GM21529 (cell line): ENCODE measurements at regions not wholly inside any gene's neighbourhood (a gene's known extent, or its start where the extent isn't known, plus 50 kb on each side); places are given as distances from the start of the nearest gene placed in this dataset.
"Not testable (repeated sequence)": the region's sequence is repeated elsewhere in the genome, so short reads cannot be mapped to it uniquely, and the experiment has no call there.

Experiments used
- ATAC-seq: cut with Tn5 transposase; IDR thresholded peaks from one replicate; pipeline ENCODE4 v1.9.1; 2021; ENCODE audit not compliant: unreplicated experiment

DNA sequence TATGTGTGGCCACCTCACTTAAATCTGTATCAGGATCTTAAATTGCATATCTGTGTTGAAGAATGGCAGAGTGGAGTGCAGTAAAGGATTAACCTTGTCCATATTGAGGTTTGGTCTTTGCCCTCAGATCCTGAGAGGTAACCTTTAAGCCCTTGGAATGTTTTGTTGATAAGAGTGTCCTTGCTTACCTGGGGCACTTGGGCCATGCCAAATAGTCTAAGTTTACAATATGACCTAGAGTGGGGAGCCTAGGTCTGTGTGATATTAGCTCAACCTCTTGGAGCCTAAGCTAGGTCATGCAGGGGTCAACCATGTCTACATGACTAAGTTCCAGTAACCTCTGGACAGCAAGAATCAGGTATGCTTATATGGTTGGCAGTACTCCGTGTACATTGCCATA is 792.5 kb downstream of the DIAPH3 start:
- no peak for ATAC-seq

DNA sequence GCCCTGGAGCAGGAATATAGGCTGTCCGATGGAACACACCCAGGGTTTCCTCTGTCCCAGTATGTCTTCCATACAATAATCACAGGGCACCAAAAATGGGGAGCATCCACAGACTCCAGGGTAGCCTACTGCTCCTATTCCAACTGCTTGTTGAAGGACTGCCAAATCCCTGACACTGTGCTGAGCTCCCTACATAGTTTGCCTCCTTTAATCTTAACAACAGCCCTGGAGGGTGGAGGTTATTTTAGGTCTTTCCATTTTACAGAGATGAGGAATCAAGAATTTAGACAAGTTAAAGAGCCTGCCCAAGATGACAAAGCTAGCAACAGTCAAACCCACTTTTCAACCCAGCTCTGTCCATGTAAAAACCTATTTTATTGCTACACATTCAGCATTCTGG is 790.4 kb downstream of the DIAPH3 start:
- no peak for ATAC-seq

DNA sequence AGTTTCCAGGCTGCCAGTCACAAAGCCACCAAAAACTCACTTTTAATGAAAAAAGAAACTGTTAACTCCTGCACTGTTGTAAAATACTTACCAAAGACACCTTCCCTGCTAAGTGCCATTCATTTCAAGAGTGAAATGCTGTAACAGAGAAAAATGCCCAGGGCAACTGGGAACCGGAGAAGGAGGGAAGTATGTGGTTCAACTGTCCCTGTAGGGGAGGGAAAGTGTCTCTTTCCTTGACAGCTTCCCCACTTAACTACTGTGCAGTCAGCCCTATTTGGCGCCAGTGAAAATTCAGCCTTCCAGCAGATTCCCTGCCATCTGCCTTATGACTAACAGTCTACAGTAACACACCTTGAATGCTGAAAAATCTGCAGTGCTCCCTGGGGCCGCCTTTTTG is 789.0 kb downstream of the DIAPH3 start:
- ATAC-seq = no peak

DNA sequence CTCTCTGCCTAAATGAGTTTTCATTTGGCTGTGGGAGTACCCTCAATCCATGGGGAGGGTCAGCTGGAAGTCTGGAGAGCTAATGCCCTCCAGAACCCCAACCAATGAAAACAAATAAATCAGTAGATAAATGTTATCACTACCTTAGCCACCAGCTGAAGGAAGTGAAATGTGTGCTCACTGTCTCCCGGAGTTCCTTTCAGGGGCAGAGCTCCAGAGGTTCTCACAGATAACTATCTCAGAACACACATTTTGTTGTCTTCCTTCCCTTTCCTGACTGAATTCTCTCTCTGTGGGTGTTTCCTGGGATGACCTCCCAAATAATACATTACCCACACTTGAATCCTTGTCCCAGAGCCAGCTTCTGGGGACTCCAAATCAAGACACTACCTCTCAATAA is 779.6 kb downstream of the DIAPH3 start:
- ATAC-seq = no peak

DNA sequence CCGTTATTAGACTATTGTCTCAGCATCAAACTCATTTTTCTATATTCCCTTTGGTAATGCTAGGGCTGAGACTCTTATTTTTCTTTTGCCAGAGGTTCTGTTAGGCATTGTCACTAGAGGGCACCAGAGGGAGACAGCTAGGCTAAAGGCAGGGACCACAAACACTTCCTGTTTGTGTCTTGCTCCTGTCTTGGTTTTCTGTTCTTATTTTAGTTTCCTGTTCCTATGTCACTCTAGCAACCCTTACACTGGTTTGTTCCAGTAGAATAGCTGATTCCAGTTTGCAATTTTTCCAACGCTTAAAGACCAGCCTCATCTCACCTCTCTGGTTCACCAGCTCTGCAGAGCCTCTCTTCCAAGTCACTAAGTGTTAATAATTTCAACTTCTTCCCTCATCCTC is 772.0 kb downstream of the DIAPH3 start:
- peak; percentile 100 for ATAC-seq

DNA sequence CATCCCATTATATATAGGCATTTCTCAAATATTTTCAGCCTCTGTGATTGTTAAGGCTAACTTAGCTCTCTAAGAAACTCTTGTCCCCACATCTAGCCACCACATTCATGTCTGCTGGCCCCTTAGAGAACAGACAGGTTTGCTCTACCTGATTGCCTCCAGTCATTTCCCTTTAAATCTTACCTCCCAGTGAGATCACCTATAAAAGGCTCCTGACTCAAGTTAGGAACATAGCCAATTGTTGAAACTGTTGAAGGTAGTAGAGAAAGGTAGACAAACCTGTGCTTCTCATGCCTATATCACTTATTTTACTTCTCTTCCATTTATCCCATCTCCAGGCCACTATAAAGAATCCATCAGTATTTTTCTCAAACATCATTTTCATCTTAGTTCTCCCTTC is 771.4 kb downstream of the DIAPH3 start:
- no peak for ATAC-seq

DNA sequence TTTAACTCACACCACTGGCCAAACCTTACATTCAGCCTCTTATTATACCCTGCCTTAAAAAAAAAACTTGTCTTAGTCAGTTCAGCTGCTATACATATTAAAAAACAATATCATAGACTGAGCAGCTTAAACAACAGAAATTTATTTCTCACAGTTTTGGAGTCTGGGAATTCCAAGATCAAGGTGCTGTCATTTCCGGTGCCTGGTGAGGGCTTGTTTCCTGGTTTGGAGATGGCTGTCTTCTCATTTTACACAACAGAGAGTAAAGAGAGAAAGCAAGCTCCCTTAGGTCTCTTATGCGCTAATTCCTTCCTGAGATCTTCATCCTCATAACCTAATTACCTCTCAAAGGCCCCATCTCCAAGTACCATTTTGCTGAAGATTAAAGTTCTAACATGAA is 769.2 kb downstream of the DIAPH3 start:
- ATAC-seq = no peak

DNA sequence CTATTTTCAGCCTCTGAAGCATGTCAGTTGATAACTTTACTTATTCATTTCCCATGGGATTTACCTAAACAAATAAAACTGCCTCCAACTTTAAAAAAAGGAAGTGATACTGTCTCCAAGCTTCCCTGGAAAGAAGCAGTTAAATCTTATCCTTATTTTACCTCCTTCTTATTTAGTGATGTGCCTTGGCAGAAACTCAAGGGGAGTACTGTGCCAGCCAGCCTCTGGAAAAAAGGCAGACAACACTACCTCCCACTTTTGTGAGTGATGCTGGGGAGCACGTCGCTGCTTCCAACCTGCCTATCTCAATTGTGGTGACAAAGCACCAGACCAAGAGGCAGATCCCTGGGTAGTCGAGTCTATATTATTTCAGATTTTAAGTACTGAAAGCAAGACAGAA is 765.6 kb downstream of the DIAPH3 start:
- ATAC-seq = no peak

DNA sequence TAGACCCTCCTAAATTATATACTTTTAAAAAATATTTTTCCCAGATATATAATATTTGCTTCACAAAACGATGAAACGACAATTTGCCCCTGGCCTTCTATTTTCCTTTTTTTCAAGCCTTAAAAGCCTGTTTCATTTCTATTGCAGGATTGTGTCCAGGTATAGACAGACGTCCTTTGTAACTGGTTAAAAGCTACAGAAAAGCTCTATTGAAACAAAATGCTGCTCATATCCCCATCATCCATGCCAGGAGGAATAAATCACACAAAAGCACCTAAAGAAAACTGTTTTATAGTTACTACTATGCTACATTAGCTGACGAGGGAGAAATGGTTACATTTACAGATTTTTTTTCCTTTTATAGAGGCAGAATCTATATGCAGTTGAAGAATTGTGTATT is 765.1 kb downstream of the DIAPH3 start:
- ATAC-seq = no peak

DNA sequence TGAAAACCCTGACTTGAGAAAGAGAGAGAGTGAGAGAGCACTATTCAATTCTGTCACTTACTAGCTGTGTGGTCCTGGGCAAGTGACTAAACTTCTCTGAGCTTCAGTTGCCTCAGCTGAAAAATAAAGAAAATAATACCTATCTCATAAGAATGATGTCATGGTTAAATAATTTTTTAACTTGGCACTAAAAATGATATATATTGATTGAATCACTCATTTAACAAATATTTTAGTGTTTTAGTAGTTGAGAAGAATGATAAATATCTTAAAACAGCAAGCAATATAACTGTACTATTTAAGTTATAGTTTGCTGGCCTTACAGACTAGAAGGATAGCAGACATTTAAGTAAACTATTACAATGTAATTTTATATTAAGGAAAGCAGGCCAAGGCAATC is 764.2 kb downstream of the DIAPH3 start:
- ATAC-seq = no peak

DNA sequence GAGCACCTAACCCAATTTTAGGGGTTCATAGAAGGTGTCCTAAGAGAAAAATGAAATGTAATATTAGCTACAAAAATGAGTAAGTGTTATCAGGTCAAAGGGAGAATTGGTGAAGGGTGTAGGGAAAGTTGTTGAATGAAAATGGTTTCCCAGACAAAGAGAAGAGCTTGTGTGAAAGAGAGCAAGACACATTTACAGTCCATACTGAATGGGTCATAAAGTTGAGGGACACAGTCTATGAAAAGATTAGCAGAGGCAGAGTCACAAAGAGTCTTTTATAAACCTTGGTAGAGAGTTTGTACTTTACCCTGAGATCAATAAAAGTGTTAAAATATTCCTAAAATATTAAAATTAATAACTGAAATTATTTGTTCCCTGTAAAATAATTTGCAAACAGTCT is 759.4 kb downstream of the DIAPH3 start:
- ATAC-seq = no peak

DNA sequence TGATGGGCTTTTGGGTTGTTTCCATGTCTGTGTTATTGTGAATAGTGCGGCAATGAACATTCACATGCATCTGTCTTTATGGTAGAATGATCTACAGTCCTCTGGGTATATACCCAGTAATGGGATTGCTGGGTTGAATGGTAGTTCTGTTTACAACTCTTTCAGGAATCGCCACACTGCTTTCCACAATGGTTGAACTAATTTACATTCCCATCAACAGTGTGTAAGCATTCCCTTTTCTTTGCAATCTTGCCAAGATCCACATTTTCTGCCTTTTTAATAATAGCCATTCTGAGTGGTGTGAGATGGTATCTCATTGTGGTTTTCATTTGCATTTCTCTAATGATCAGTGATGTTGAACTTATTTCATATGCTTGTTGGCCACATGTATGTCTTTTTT is 756.5 kb downstream of the DIAPH3 start:
- not testable (repeated sequence) for ATAC-seq

DNA sequence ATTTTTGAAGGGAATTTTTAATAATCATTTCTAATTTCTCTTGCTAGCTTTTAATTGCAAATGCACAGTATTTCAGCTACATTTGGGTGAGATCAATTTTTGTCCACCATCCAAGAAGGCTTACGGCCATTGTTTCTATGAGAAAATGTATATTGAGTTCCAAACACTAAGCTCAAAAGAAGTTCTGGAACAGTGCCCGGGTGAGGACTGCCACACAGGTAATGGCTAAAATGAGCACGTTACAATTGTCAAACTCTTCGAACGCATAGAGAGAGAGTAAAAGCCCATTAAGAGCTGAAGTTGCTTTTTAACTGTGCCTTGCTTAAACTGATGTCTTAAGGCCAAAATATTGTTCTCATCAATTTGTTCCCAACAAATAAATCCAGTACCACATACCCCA is 755.0 kb downstream of the DIAPH3 start:
- ATAC-seq = no peak

DNA sequence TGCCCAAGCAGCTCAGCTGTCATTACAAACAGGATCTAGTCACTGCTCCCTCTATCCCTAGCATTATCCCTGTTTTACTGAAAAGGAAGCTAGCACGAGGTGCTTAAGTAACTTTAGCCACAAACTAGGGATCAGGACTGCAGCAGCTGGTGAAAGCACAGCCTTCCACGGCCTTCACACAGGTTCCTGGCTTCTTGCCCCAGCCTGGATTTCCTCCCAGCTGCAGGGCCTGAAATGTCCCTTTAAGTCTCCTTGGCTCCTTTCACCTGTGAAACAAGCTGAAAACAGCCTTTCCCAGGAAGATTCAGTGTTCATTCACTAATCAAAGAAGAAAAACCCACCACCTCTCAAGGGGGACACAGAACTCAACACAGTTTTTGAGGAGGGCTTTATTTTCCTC is 754.5 kb downstream of the DIAPH3 start:
- no peak for ATAC-seq

DNA sequence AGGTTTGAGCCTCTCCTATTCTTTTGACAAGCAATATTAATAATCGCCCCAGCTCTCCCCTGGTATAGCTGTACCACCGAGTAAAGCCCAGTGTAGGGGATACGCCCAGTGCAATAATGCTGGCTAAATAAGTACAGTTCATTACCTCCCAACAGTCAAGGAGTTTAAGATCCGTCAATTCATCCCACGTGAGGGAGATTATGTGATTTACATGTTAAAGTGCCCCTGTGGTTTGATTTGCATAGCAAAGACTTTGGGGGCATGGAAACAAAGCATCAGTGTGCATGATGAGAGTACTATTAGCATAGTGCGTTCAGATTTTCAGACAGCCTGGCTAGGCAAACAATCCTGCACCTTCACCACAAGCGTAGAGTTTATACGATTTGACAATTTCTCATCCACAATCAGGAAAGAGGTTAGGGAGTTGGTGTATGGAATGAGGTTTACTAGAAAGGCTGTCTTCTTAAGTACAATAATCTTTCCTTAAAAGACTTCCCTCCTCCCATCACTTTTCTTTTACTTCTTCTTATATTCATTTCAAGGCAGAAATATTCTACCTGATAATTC is 754.0 kb downstream of the DIAPH3 start:
- no peak for ATAC-seq

DNA sequence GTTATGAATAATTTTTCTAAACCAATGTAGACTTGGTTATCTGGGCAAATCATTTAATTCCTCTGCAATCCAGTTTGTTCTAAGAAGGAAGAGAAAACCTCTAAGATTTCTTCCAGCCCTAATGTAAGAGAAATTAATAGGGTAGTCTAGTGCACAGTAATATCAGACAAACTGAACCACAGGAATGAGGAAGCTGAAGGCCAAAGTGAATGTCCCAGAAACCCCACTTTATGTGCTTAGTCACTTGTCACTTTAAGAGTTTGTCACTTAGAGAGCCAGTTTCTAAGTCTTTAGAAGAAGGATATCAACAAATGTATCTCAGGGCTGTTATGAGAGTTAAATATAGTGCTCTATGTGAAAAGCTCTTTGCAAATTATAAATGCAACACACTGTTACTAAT is 750.6 kb downstream of the DIAPH3 start:
- peak; percentile 75 for ATAC-seq

DNA sequence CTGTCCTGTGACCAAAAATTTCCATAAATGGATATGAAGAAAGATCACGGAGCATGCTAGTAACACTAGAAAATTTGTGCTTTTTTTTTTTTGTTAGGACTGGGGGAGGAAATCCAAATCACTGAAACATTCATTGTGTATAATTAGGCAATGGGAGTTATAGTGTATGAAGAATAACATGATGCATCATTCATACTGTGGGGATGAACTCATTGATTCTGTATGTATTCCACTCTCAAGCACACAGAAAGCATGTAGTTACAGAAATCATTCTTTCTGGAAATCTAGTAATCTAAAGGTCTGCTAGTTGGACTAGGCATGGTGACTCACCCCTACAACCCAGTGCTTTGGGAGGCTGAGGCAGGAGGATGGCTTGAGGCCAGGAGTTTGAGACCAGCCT is 749.7 kb downstream of the DIAPH3 start:
- no peak for ATAC-seq

DNA sequence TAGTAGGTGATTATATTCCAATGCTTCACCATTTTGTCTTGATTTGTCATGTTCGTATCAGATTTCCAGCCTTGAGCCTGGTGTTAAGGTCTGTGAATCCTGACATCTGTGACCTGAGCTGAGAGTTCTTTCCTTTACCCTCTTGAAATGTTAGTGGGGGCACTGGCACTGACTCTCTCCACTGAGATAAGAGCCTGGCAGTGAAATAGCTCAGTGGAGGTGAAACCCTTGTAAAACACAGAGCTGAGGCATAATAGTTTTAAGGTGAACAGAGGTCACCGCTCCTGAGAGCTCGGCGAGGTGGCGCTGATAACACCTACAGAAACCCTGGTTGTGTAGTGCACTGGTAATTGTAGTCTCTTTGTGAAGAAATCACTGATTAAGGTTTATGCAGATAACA is 748.2 kb downstream of the DIAPH3 start:
- no peak for ATAC-seq

DNA sequence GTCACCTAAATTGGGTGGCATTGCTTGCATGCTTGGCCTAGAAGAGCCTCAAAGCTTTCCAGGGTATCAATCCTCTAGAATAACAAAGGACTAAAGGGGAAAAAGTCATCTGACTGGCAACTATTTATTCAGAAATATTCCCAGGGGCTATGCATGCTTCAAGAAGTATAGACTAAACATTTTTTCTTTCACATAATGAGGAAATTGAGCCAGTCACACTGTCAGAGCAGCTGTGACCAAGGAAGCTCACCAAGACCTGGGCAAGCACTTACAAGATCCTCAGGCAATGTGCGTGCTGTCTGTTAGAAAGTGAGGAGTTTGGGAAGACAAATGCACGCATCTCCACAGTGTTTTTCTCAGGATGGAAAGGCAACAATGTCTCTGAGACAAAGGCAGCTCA is 747.2 kb downstream of the DIAPH3 start:
- ATAC-seq = no peak

DNA sequence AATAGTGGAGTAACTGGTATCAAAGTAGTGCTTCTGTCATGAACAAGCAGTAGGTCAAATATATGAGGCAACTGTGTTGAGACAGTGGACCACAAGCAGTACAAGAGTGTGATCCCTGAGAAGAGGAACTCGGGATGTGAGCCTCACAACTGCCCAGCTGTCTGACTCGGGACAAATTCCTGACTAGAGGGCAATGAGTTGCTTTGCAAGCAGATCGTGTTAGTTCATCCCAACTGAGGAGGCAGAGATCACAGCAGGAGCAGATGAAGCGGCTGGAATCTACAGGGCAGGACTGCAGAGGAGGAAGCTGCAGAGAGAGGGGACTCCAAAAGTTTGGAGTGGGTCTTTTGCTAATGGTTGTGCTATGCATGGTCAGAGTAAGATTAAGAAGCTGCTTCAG is 741.1 kb downstream of the DIAPH3 start:
- ATAC-seq = no peak

DNA sequence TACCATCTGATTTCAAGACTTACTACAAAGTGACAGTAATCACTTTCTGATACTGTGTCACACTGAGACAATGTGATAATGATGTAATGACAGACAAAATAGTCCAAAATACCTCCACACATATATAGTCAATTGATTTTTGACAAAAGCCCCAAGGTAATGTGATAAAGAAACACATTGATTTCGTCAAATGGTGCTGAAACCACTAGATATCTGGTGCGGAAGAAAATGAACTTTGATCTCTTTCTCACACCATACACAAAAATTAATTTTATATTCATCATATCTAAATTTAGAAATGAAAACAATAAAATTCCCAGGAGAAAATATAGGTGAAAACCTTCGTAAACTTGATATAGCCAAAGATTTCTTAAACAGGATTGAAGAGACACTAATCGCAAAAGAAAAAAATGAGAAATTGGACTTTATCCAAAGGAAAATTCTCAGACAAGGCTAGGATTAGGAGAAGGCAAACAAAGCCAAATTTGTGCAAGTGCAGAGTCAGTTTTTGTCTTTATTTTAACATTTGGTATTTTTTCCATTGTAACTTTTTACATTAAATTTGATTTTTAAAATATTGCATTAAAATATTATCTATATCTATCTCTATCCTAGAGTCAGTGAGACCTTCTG is 739.9 kb downstream of the DIAPH3 start:
- ATAC-seq = no peak

DNA sequence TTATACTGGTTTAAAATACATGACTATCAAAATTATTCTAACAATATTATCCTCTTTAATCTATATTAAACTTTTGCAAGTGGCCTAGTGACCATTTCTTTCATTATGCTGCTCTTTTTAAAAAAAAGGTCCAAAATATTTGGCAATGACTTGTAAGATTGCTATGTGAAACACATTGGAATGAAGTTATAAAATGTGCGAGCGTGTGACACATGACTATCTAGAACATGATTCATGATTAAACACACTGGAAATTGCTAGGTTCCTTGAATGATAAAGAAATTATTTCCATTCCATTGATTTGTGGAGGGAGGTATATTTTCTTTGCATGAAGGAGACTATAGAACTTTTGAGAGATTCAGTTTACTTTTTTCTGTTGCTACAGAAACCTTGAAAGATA is 739.1 kb downstream of the DIAPH3 start:
- no peak for ATAC-seq

DNA sequence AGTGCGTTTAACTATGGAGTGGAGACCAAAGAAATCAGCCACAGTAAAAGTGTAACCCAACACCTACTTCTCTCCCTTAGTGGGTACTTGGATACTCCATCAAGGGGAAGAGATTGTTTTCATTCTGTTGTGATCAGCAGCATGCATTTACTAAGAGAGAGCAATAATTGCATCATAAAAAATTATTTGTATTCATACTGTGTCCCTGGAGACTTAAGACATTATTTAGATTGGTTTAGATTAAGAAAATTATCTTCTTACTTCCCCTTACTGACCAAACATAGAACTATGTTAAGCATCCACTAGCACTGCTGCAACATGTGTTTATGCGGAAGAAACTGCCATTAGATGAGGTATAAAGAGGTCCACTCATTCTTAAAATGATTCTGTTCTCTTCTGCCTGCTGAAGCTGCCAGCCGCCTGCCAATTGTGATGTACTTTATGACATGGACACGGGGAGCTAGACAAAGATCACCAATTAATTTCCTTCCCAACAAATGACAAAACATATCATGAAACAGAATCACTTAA is 738.5 kb downstream of the DIAPH3 start:
- ATAC-seq = no peak
